CD8-positive, alpha-beta memory T cell (primary cell): ENCODE measurements at regions not wholly inside any gene's neighbourhood (a gene's known extent, or its start where the extent isn't known, plus 50 kb on each side); places are given as distances from the start of the nearest gene placed in this dataset.

Experiments used
- CTCF ChIA-PET: fragments of 350-600 bp; sonication (Branson Sonifier 250); formaldehyde crosslinking; loops from one replicate; lab custom pipeline; 2021; ENCODE audit warnings: antibody characterized with exemption; lab: Charles Lee
- POLR2A ChIA-PET: fragments of 350-600 bp; sonication (Branson Sonifier 250); formaldehyde crosslinking; loops from one replicate; lab custom pipeline; 2021; ENCODE audit warnings: antibody characterized with exemption; lab: Charles Lee
- DNase-seq, 5 donors: peaks; one replicate each; pipeline versions ENCODE4 v3.0.0 to v3.0.0-alpha.2; 2020 to 2022; ENCODE audit warnings: mixed read lengths in 1 of 5
- H3K27ac ChIP-seq: one replicate; pipeline ENCODE4 v1.7.0; 2013; ENCODE audit warnings: low read depth, mild to moderate bottlenecking, low read length, moderate library complexity
- H3K27me3 ChIP-seq: 2 replicates; pipeline ENCODE4 v1.7.0; 2013; ENCODE audit warnings: low read length, mild to moderate bottlenecking; ENCODE audit not compliant: insufficient read depth, poor library complexity, severe bottlenecking
- H3K36me3 ChIP-seq: 2 replicates; pipeline ENCODE4 v1.7.0; 2013; ENCODE audit warnings: mild to moderate bottlenecking, low read length, moderate library complexity; ENCODE audit not compliant: insufficient read depth
- H3K4me1 ChIP-seq: 2 replicates; pipeline ENCODE4 v1.7.0; 2013; ENCODE audit warnings: mild to moderate bottlenecking, low read length, moderate library complexity; ENCODE audit not compliant: insufficient read depth
- H3K4me3 ChIP-seq: 2 replicates; pipeline ENCODE4 v1.7.0; 2013; ENCODE audit warnings: mild to moderate bottlenecking, low read length
- H3K9me3 ChIP-seq: 2 replicates; pipeline ENCODE4 v1.7.0; 2013; ENCODE audit warnings: mild to moderate bottlenecking, low read length
- H3K27ac Mint-ChIP-seq, 8 donors: one replicate each; pipeline ENCODE4 v1.8.0; 2020 to 2021; ENCODE audit warnings: mixed read lengths in 8 of 8, mild to moderate bottlenecking in 6 of 8, inconsistent platforms in 3 of 8, moderate library complexity in 3 of 8
- H3K27me3 Mint-ChIP-seq, 2 donors: one replicate each; pipeline ENCODE4 v1.8.0; 2020 to 2021; ENCODE audit warnings: mixed read lengths in 2 of 2, mild to moderate bottlenecking in 1 of 2, moderate library complexity in 1 of 2
- H3K36me3 Mint-ChIP-seq, 3 donors: one replicate each; pipeline ENCODE4 v1.8.0; 2020 to 2021; ENCODE audit warnings: mixed read lengths in 3 of 3, inconsistent platforms in 1 of 3, mild to moderate bottlenecking in 1 of 3
- H3K4me1 Mint-ChIP-seq, 3 donors: one replicate each; pipeline ENCODE4 v1.8.0; 2020 to 2021; ENCODE audit warnings: mixed read lengths in 3 of 3, inconsistent platforms in 1 of 3, mild to moderate bottlenecking in 1 of 3
- H3K4me3 Mint-ChIP-seq, 7 donors: one replicate each; pipeline ENCODE4 v1.8.0; 2020 to 2021; ENCODE audit warnings: mixed read lengths in 7 of 7, mild to moderate bottlenecking in 6 of 7, moderate library complexity in 4 of 7, inconsistent platforms in 2 of 7
- H3K9me3 Mint-ChIP-seq, 5 donors: one replicate each; pipeline ENCODE4 v1.8.0; 2020 to 2022; ENCODE audit warnings: mixed read lengths in 5 of 5, mild to moderate bottlenecking in 3 of 5, moderate library complexity in 2 of 5, inconsistent platforms in 1 of 5

DNA sequence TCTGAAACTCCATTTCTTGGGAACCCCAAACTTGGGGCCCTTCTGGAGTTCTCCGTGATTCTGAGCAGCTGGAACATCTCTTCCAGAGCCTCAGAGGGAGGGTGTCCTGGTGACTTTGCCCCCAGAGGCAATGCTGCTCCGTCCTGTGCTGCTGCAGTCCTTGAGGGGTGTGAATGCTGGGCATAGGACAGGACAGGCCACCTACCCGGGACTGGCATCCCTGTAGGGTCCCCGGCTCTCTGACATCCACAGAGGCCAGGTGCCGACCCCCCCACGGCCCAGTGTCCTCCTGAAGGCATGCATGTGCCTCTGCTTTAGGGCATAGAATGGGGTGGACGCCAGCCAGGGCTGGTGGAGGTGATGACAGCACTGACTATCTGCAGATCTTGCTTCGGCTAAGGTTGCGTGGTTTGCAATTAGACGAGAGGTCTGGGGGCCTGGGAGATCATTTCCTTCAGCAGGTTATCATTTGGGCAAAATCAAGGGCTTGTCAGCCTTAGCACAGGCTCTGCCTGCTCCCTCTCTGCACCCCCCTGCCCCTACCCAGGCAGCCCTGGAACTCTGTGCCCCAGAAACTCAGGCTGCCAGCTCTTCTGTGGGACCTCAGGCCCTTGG, 136.9 kb upstream of the GPR26 start:
- no peaks in the 10 kb centered on the region for H3K27me3 ChIP-seq
- H3K27ac ChIP-seq = no peak overlapping the region
- Mint-ChIP-seq H3K4me1 (no peaks in the 10 kb centered on the region), H3K9me3 (peaks cover 2 to 11% (median 9%) of the 10 kb centered on the region in 5 donors), H3K4me3 (no peak overlapping the region), H3K27me3 (peaks cover 16 to 48% of the 10 kb centered on the region in 2 donors), H3K36me3 (peaks cover 0 to 10% (median 0%) of the 10 kb centered on the region in 3 donors), H3K27ac (no peak overlapping the region)
- no peaks in the 10 kb centered on the region for H3K36me3 ChIP-seq
- no peaks in the 10 kb centered on the region for H3K4me1 ChIP-seq
- ChIA-PET CTCF (no interaction called here), POLR2A (no interaction called here)
- no peak overlapping the region for H3K4me3 ChIP-seq
- no peak for DNase-seq
- no peaks in the 10 kb centered on the region for H3K9me3 ChIP-seq

DNA sequence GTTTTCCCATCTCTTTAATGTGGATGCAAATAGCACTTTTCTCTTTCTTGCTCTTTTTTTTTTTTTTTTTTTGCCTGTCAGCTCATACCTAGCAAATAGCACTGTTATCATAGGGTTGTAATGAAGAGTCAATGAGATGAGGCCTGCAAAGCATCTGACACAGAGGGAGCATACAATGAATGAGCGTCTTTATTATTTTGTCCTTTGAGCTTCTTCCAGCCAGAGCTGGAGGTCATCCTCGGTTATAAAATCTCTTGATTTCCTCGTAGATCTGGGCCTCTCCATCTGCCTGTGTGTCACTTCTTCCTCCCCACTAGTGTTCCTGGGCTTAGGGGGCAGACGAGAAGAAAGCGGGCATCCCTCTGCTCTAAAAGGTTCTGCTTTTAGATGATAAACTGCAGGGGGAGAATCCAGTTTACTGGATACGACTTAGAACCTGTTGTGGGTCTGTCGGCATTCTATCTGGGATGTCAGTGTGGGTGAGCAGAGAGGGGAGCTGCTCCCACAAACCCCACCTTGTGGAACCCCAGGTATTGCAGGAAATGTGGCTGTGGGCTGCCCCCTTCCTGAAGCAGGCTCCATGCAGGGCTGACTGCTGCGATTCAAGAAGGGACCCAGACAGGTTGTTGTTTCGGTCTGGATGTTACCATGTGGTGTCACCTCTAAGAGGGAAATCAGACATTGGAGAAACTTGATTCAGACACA, 135.8 kb upstream of the GPR26 start:
- no peak overlapping the region for H3K4me3 ChIP-seq
- peaks cover 16 to 59% of the 10 kb centered on the region in 2 donors for H3K27me3 Mint-ChIP-seq
- CTCF ChIA-PET = no interaction called here
- H3K27ac Mint-ChIP-seq = no peak overlapping the region
- no peaks in the 10 kb centered on the region for H3K36me3 ChIP-seq
- H3K4me1 ChIP-seq = no peaks in the 10 kb centered on the region
- no peak overlapping the region for H3K4me3 Mint-ChIP-seq
- no peaks in the 10 kb centered on the region for H3K9me3 ChIP-seq
- H3K4me1 Mint-ChIP-seq = no peaks in the 10 kb centered on the region
- POLR2A ChIA-PET = no interaction called here
- no peaks in the 10 kb centered on the region for H3K27me3 ChIP-seq
- DNase-seq = no peak
- H3K27ac ChIP-seq = no peak overlapping the region
- peaks cover 0 to 10% (median 0%) of the 10 kb centered on the region in 3 donors for H3K36me3 Mint-ChIP-seq
- peaks cover 2 to 11% (median 9%) of the 10 kb centered on the region in 5 donors for H3K9me3 Mint-ChIP-seq

DNA sequence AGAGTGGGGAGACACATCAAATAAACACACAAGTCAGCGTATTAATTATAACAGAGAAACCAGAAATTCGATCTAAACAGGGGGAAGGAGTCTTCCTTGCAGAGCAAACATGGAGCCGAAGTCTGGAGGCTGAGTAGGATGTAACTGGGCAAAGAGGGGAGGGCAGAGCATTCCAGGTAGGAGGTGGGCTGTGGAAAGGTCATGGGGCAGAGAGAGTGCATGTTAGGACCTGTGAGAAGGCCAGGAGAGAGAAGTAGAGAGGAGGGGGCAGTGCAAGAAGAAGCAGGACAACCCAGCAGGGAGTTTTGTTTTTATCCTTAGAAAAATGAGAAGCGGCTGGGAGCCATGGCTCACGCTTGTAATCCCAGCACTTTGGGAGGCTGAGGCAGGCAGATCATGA, 130.8 kb upstream of the GPR26 start:
- Mint-ChIP-seq H3K27ac (no peak overlapping the region), H3K4me3 (no peak overlapping the region), H3K36me3 (peaks cover 0 to 10% (median 0%) of the 10 kb centered on the region in 3 donors), H3K4me1 (no peaks in the 10 kb centered on the region), H3K9me3 (peaks cover 2 to 11% (median 9%) of the 10 kb centered on the region in 5 donors), H3K27me3 (peaks cover 11 to 67% of the 10 kb centered on the region in 2 donors)
- no peaks in the 10 kb centered on the region for H3K27me3 ChIP-seq
- no peak overlapping the region for H3K27ac ChIP-seq
- no peaks in the 10 kb centered on the region for H3K36me3 ChIP-seq
- POLR2A ChIA-PET = no interaction called here
- no peak overlapping the region for H3K4me3 ChIP-seq
- H3K9me3 ChIP-seq = no peaks in the 10 kb centered on the region
- no peak for DNase-seq
- CTCF ChIA-PET = no interaction called here
- no peaks in the 10 kb centered on the region for H3K4me1 ChIP-seq

DNA sequence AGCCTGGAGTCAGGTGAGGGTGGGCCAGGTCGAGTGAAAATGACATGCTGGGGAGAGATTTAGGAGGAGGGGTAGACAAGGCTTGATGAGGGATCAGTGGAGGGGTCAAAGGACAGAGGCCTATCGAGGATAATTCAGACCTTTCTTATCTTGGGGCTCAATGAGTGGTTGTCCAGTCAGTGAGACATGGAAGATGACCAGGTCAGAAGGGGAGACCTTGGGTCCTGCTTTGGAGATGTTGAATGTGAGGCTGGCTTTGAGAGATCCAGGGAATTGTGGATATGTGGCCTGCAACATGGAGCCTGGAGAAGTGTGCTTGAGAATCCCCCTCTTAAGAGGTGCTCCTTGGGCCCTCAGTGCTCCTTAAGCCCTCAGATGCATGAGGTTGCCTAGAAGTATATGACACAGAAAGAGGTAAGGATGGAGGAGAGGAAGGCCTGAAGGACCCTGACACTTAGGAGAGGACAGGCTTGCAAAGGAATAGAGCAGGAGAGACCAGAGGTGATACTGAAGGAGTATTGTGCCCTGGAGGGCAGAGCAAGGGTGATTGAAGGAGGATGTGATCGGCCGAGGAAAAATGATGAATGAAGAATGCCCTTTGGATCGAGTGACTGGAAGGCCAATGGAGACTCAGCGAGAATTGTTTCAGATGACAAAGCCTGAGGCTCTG, 129.8 kb upstream of the GPR26 start:
- H3K36me3 ChIP-seq = no peaks in the 10 kb centered on the region
- Mint-ChIP-seq H3K9me3 (peaks cover 2 to 11% (median 9%) of the 10 kb centered on the region in 5 donors), H3K4me1 (no peaks in the 10 kb centered on the region), H3K27me3 (peaks cover 11 to 61% of the 10 kb centered on the region in 2 donors), H3K4me3 (no peak overlapping the region), H3K27ac (no peak overlapping the region), H3K36me3 (peaks cover 0 to 10% (median 0%) of the 10 kb centered on the region in 3 donors)
- H3K4me3 ChIP-seq = no peak overlapping the region
- H3K27me3 ChIP-seq = no peaks in the 10 kb centered on the region
- DNase-seq = no peak
- no peaks in the 10 kb centered on the region for H3K9me3 ChIP-seq
- ChIA-PET POLR2A (no interaction called here), CTCF (no interaction called here)
- no peak overlapping the region for H3K27ac ChIP-seq
- H3K4me1 ChIP-seq = no peaks in the 10 kb centered on the region

GRCh38 chr10:123537188-123537961, 128.8 kb upstream of the GPR26 start:
- no peaks in the 10 kb centered on the region for H3K36me3 ChIP-seq
- no peak overlapping the region for H3K4me3 ChIP-seq
- Mint-ChIP-seq H3K36me3 (peaks cover 0 to 6% (median 0%) of the 10 kb centered on the region in 3 donors), H3K4me3 (no peak overlapping the region), H3K4me1 (no peaks in the 10 kb centered on the region), H3K9me3 (peaks cover 2 to 5% (median 2%) of the 10 kb centered on the region in 5 donors), H3K27ac (no peak overlapping the region), H3K27me3 (peaks cover 9 to 53% of the 10 kb centered on the region in 2 donors)
- no peak overlapping the region for H3K27ac ChIP-seq
- no peaks in the 10 kb centered on the region for H3K9me3 ChIP-seq
- CTCF ChIA-PET = no interaction called here
- POLR2A ChIA-PET = no interaction called here
- H3K27me3 ChIP-seq = no peaks in the 10 kb centered on the region
- H3K4me1 ChIP-seq = no peaks in the 10 kb centered on the region
- no peak for DNase-seq

DNA sequence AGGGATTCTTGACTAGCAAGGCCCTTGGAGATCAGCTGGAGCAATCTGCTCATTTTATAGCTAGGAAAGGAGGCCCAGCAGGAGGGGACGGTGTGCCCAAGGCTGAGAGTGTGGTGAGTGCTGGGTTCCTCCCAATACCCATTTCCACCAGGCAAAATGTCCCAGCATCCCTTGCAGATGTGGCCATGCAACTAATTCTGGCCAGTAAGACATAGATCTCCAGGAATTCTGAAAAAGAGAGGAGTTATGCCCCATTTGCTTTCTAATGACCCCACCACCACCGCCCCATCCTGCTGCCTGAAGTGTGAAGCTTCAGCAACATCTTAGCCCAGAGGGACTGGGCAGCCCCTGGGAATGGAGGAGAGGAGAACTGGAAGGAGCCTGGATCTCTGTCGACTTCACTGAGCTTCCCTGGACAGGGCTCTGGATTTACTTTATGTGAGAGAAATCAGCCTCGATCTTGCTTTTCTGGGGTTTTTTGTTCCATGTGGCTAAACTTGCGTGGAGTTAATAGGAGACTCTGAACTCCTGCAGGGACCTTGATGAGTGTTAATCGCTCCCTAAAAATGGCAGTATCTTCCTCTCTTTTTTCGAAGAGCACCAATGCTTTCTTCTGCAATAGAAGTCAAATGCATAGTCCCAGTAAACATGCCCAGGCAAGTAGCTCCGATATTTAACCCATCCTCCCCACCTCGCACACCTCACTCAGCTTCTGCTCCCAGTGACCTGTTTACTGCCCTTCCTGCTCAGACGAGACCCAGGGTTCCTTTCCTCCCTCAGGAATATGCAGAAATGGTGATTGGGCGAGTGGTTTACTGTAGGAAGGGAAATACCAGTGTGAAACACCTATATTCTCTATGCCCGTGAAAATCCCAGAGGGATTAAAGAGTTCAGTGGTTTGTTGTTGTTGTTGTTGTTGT, 127.5 kb upstream of the GPR26 start:
- no peak overlapping the region for H3K27ac ChIP-seq
- H3K4me1 Mint-ChIP-seq = no peaks in the 10 kb centered on the region
- H3K4me3 ChIP-seq = no peak overlapping the region
- H3K27me3 ChIP-seq = no peaks in the 10 kb centered on the region
- peaks cover 0 to 9% (median 3%) of the 10 kb centered on the region in 5 donors for H3K9me3 Mint-ChIP-seq
- H3K27ac Mint-ChIP-seq = no peak overlapping the region
- CTCF ChIA-PET = no interaction called here
- POLR2A ChIA-PET = no interaction called here
- H3K9me3 ChIP-seq = no peaks in the 10 kb centered on the region
- H3K36me3 Mint-ChIP-seq = no peaks in the 10 kb centered on the region
- H3K4me1 ChIP-seq = no peaks in the 10 kb centered on the region
- no peak overlapping the region for H3K4me3 Mint-ChIP-seq
- H3K36me3 ChIP-seq = no peaks in the 10 kb centered on the region
- DNase-seq = no peak
- H3K27me3 Mint-ChIP-seq = peaks cover 6 to 41% of the 10 kb centered on the region in 2 donors

DNA sequence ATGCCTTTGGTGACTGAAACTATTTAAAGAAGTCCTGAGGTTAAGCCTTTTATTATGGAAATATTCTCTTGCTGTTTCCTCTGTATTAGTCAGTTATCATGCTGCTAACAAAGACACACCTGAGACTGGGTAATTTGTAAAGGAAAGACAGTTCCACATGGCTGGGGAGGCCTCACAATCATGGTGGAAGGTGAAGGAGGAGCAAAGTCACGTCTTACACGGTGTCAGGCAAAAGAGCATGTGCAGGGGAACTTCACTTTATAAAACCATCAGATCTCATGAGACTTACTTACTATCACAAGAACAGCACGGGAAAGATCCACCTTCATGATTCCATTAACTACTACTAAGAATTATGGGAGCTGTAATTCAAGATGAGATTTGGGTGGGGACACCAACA, 121.2 kb upstream of the GPR26 start:
- Mint-ChIP-seq H3K4me3 (no peak overlapping the region), H3K4me1 (no peaks in the 10 kb centered on the region), H3K9me3 (peaks cover 7 to 16% (median 9%) of the 10 kb centered on the region in 5 donors), H3K27me3 (peaks cover 9 to 29% of the 10 kb centered on the region in 2 donors), H3K36me3 (peaks cover 0 to 8% (median 0%) of the 10 kb centered on the region in 3 donors), H3K27ac (no peak overlapping the region)
- ChIA-PET CTCF (no interaction called here), POLR2A (no interaction called here)
- H3K9me3 ChIP-seq = no peaks in the 10 kb centered on the region
- no peaks in the 10 kb centered on the region for H3K27me3 ChIP-seq
- no peaks in the 10 kb centered on the region for H3K36me3 ChIP-seq
- H3K4me1 ChIP-seq = no peaks in the 10 kb centered on the region
- H3K4me3 ChIP-seq = no peak overlapping the region
- H3K27ac ChIP-seq = no peak overlapping the region
- no peak for DNase-seq
